H1 (cell line): ENCODE measurements at regions not wholly inside any gene's neighbourhood (a gene's known extent, or its start where the extent isn't known, plus 50 kb on each side); places are given as distances from the start of the nearest gene placed in this dataset.

Experiments used
- CTCF ChIA-PET: fragments of 300-600 bp; sonication (Branson Sonifier 250); formaldehyde crosslinking; loops from one replicate; lab custom pipeline; 2021; ENCODE audit not compliant: partially characterized antibody; lab: Charles Lee
- POLR2A ChIA-PET: fragments of 300-600 bp; sonication (Branson Sonifier 250); formaldehyde crosslinking; loops from one replicate; lab custom pipeline; 2021; ENCODE audit warnings: inconsistent platforms; ENCODE audit not compliant: partially characterized antibody; lab: Charles Lee
- DNase-seq, 2 experiments: peaks; one replicate each; pipeline versions ENCODE4 v3.0.0 to v3.0.0-alpha.2; 2010 to 2022; ENCODE audit warnings: low spot score in 2 of 2, low read depth in 1 of 2, mixed read lengths in 1 of 2
- FAIRE-seq: peaks from 2 replicates; lab custom pipeline; 2011; peaks lifted over from hg19 to GRCh38; lab: Jason Lieb, UNC
- H2AFZ ChIP-seq: 2 replicates; pipeline ENCODE4 v1.8.1; 2012; ENCODE audit warnings: low read length, inconsistent platforms
- H2AK5ac ChIP-seq: 2 replicates; pipeline ENCODE4 v1.6.1; 2013; ENCODE audit warnings: low read depth, low read length
- H2BK120ac ChIP-seq: replicated peaks from 2 replicates; pipeline ENCODE3; 2013; ENCODE audit warnings: low read depth, low read length, inconsistent platforms
- H2BK12ac ChIP-seq: 2 replicates; pipeline ENCODE4 v1.6.1; 2013; ENCODE audit warnings: low read depth, low read length
- H2BK15ac ChIP-seq: 2 replicates; pipeline ENCODE4 v1.6.1; 2013; ENCODE audit warnings: low read length
- H2BK20ac ChIP-seq: 2 replicates; pipeline ENCODE4 v1.6.1; 2013; ENCODE audit warnings: low read length
- H2BK5ac ChIP-seq: 2 replicates; pipeline ENCODE4 v1.6.1; 2013; ENCODE audit warnings: low read depth, low read length
- H3K14ac ChIP-seq: 2 replicates; pipeline ENCODE4 v1.6.1; 2013; ENCODE audit warnings: inconsistent platforms; ENCODE audit not compliant: insufficient read length
- H3K18ac ChIP-seq: 2 replicates; pipeline ENCODE4 v1.6.1; 2013; ENCODE audit warnings: low read length; ENCODE audit errors: extremely low read depth
- H3K23ac ChIP-seq: 2 replicates; pipeline ENCODE4 v1.6.1; 2013; ENCODE audit warnings: inconsistent platforms; ENCODE audit not compliant: insufficient read length
- H3K23me2 ChIP-seq: 2 replicates; pipeline ENCODE4 v1.6.1; 2013; ENCODE audit warnings: low read depth, low read length
- H3K27ac ChIP-seq: 2 replicates; pipeline ENCODE4 v1.6.1; 2011; ENCODE audit warnings: low read depth, low read length, inconsistent platforms
- H3K27me3 ChIP-seq, 4 experiments: replicated peaks in 1 of 4; 1 replicate in 1 of 4; 2 replicates in 3 of 4; pipeline versions ENCODE4 v1.6.1 to v1.8.1; 2011 to 2013; ENCODE audit warnings: low read length in 3 of 4, mild to moderate bottlenecking in 3 of 4, inconsistent platforms in 2 of 4, mixed read lengths in 2 of 4, moderate library complexity in 1 of 4; ENCODE audit not compliant: control insufficient read depth in 3 of 4, insufficient read depth in 3 of 4; ENCODE audit errors: extremely low read depth in 1 of 4
- H3K36me3 ChIP-seq, 4 experiments: 2 replicates each; pipeline versions ENCODE4 v1.6.1 to v1.8.1; 2011 to 2013; ENCODE audit warnings: mild to moderate bottlenecking in 4 of 4, low read length in 3 of 4, moderate library complexity in 2 of 4, control low read depth in 1 of 4, inconsistent platforms in 1 of 4; ENCODE audit not compliant: insufficient read depth in 4 of 4, control insufficient read depth in 2 of 4
- H3K4ac ChIP-seq: replicated peaks from 2 replicates; pipeline ENCODE3; 2013; ENCODE audit warnings: low read length, low read depth, mixed read lengths, inconsistent platforms; ENCODE audit not compliant: insufficient read length
- H3K4me1 ChIP-seq, 4 experiments: replicated peaks in 1 of 4; 1 replicate in 1 of 4; 2 replicates in 3 of 4; pipeline versions ENCODE4 v1.6.1 to v1.8.1; 2011 to 2013; ENCODE audit warnings: low read length in 3 of 4, inconsistent platforms in 2 of 4, mixed read lengths in 1 of 4; ENCODE audit not compliant: insufficient read depth in 4 of 4, control insufficient read depth in 3 of 4
- H3K4me2 ChIP-seq, 2 experiments: 2 replicates each; pipeline versions ENCODE4 v1.6.1 to v1.8.1; 2011 to 2013; ENCODE audit warnings: low read depth in 2 of 2, low read length in 2 of 2, control low read depth in 1 of 2, inconsistent platforms in 1 of 2, mild to moderate bottlenecking in 1 of 2; ENCODE audit not compliant: insufficient read depth in 1 of 2
- H3K4me3 ChIP-seq, 4 experiments: fragments of 200-600, 300-600 bp in 1 of 4; sonication (generic), shearing (Covaris generic), sonication (Bioruptor Twin) in 1 of 4; 2 replicates each; pipeline versions ENCODE4 v1.5.1 to v1.8.1; 2011 to 2016; ENCODE audit warnings: low read length in 4 of 4, low read depth in 3 of 4, control low read depth in 2 of 4, inconsistent platforms in 2 of 4, mild to moderate bottlenecking in 2 of 4, mixed read lengths in 1 of 4, moderate library complexity in 1 of 4; ENCODE audit not compliant: insufficient read depth in 2 of 4; ENCODE audit errors: extremely low read depth in 1 of 4
- H3K56ac ChIP-seq: replicated peaks from 2 replicates; pipeline ENCODE3; 2013; ENCODE audit warnings: low read depth, mild to moderate bottlenecking, mixed read lengths, low read length, inconsistent platforms; ENCODE audit not compliant: insufficient read length
- H3K79me1 ChIP-seq: 2 replicates; pipeline ENCODE4 v1.6.1; 2013; ENCODE audit warnings: low read depth, low read length, control low read depth
- H3K79me2 ChIP-seq, 2 experiments: 2 replicates each; pipeline versions ENCODE4 v1.6.1 to v1.8.1; 2012 to 2013; ENCODE audit warnings: low read length in 2 of 2, mild to moderate bottlenecking in 2 of 2, inconsistent platforms in 1 of 2; ENCODE audit not compliant: insufficient read depth in 2 of 2, control insufficient read depth in 1 of 2
- H3K9ac ChIP-seq, 4 experiments: replicated peaks in 1 of 4; 1 replicate in 1 of 4; 2 replicates in 3 of 4; pipeline versions ENCODE4 v1.6.1 to v1.8.1; 2011 to 2013; ENCODE audit warnings: low read depth in 3 of 4, low read length in 3 of 4, control low read depth in 2 of 4, mild to moderate bottlenecking in 2 of 4, moderate library complexity in 2 of 4, inconsistent platforms in 1 of 4; ENCODE audit errors: extremely low read depth in 1 of 4
- H3K9me3 ChIP-seq, 2 experiments: 2 replicates each; pipeline versions ENCODE4 v1.6.1 to v1.8.1; 2012 to 2013; ENCODE audit warnings: mild to moderate bottlenecking in 2 of 2, moderate library complexity in 2 of 2, control low read depth in 1 of 2, inconsistent platforms in 1 of 2, low read depth in 1 of 2, low read length in 1 of 2, mixed read lengths in 1 of 2; ENCODE audit not compliant: insufficient read depth in 2 of 2
- H4K20me1 ChIP-seq, 2 experiments: replicated peaks in 1 of 2; 2 replicates each; pipeline versions ENCODE3 to v1.8.1; 2011 to 2013; ENCODE audit warnings: inconsistent platforms in 2 of 2, low read length in 2 of 2, mild to moderate bottlenecking in 1 of 2; ENCODE audit not compliant: insufficient read depth in 2 of 2, control insufficient read depth in 1 of 2
- H4K5ac ChIP-seq: 2 replicates; pipeline ENCODE4 v1.6.1; 2013; ENCODE audit warnings: low read length, low read depth, mixed read lengths, inconsistent platforms; ENCODE audit not compliant: insufficient read length
- H4K8ac ChIP-seq: 2 replicates; pipeline ENCODE4 v1.8.0; 2013; ENCODE audit warnings: mild to moderate bottlenecking, moderate library complexity, low read length, inconsistent platforms; ENCODE audit not compliant: insufficient read depth; ENCODE audit errors: extremely low read depth
- H4K91ac ChIP-seq: replicated peaks from 2 replicates; pipeline ENCODE3; 2013; ENCODE audit warnings: low read length, mixed read lengths, inconsistent platforms; ENCODE audit not compliant: insufficient read length
- BACH1 ChIP-seq: IDR thresholded peaks from 2 replicates; pipeline ENCODE4 v1.6.1; 2012; ENCODE audit warnings: low read length, improper control_type of control experiment
- GTF2F1 ChIP-seq: IDR thresholded peaks from 2 replicates; pipeline ENCODE4 v1.6.1; 2012; ENCODE audit warnings: low read depth, low read length, improper control_type of control experiment, borderline replicate concordance
- HDAC2 ChIP-seq, 2 experiments: fragments of 300-600 bp in 1 of 2; sonication (generic) in 1 of 2; IDR thresholded peaks; 2 replicates each; pipeline ENCODE4 v1.6.1; 2011 to 2012; ENCODE audit warnings: low read depth in 2 of 2, low read length in 2 of 2, mild to moderate bottlenecking in 2 of 2, moderate library complexity in 2 of 2, borderline replicate concordance in 1 of 2, inconsistent platforms in 1 of 2
- POLR2AphosphoS5 ChIP-seq: IDR thresholded peaks from 2 replicates; pipeline ENCODE4 v1.6.1; 2011; ENCODE audit warnings: low read depth, low read length
- POU5F1 ChIP-seq: IDR thresholded peaks from 2 replicates; pipeline ENCODE4 v1.6.1; 2011; ENCODE audit warnings: low read depth, mild to moderate bottlenecking, low read length, moderate library complexity
- RXRA ChIP-seq: IDR thresholded peaks from 2 replicates; pipeline ENCODE4 v1.6.1; 2011; ENCODE audit warnings: low read depth, mild to moderate bottlenecking, low read length, moderate library complexity; ENCODE audit not compliant: insufficient read depth
- SIRT6 ChIP-seq: IDR thresholded peaks from one replicate; pipeline ENCODE4 v1.7.1; 2012; ENCODE audit warnings: low read length, inconsistent platforms
- TBP ChIP-seq: IDR thresholded peaks from 2 replicates; pipeline ENCODE4 v1.6.1; 2011; ENCODE audit warnings: low read depth, low read length, improper control_type of control experiment
- WGBS, 2 experiments: shearing (Covaris generic) in 1 of 2; methylation state at CpG; one replicate each; pipeline versions ENCODE4 v1.1.6 to v1.1.7; 2013 to 2015; ENCODE audit warnings: low lambda C conversion rate in 2 of 2, mixed read lengths in 2 of 2, inconsistent platforms in 1 of 2, low coverage in 1 of 2, missing lambda C conversion rate in 1 of 2; ENCODE audit not compliant: insufficient replicate concordance in 2 of 2, insufficient coverage in 1 of 2, insufficient read length in 1 of 2; ENCODE audit errors: extremely low coverage in 1 of 2, missing lambda C conversion rate in 1 of 2; 5-methylcytosine and 5-hydroxymethylcytosine counted together

- TF ChIP-seq RXRA (no peak), GTF2F1 (no peak), SIRT6 (no peak), HDAC2 (IDR thresholded peaks at IDR 0.05; ENCODE audit: borderline replicate concordance in 1 of 2, low read depth in 2 of 2, low read length in 2 of 2) (no peak), POU5F1 (no peak), TBP (no peak), POLR2AphosphoS5 (no peak), BACH1 (no peak)
Measured at GRCh38 chr1:189409774-189410173, 1067.9 kb downstream of the BRINP3 start.

More at GRCh38 chr1:189409774-189410173, 1067.9 kb downstream of the BRINP3 start:
- Histone ChIP-seq H2BK12ac (no peak overlapping the region), H3K27ac (no peak overlapping the region), H4K8ac (no peak overlapping the region), H3K9me3 (peaks cover 6% of the 10 kb centered on the region in 2 experiments), H2BK20ac (no peak overlapping the region), H2BK5ac (no peak overlapping the region), H3K4ac (no peak overlapping the region), H2AK5ac (no peak overlapping the region), H3K56ac (no peak overlapping the region), H4K5ac (no peak overlapping the region), H3K23me2 (no peaks in the 10 kb centered on the region), H3K4me2 (no peak overlapping the region), H3K18ac (no peak overlapping the region), H2AFZ (no peak overlapping the region), H3K27me3 (no peaks in the 10 kb centered on the region), H3K79me2 (no peaks in the 10 kb centered on the region), H3K4me1 (peaks cover 0 to 4% (median 2%) of the 10 kb centered on the region in 4 experiments; a peak in 5 of 7 replicates), H4K20me1 (no peaks in the 10 kb centered on the region), H4K91ac (no peak overlapping the region), H3K14ac (no peak overlapping the region), H3K36me3 (no peaks in the 10 kb centered on the region), H3K23ac (no peak overlapping the region), H3K9ac (no peak overlapping the region), H2BK15ac (no peak overlapping the region), H2BK120ac (no peak overlapping the region), H3K4me3 (no peak overlapping the region), H3K79me1 (no peaks in the 10 kb centered on the region)
- ChIA-PET POLR2A (no interaction called here), CTCF (interaction anchor here (0.6 to 1.3 kb wide), 4 partner anchors 9 to 34 kb away, joined by 3 to 5 read pairs (median 4); no protein-coding TSS in a partner anchor)
- DNase-seq, result no peak
- FAIRE-seq, result no peak
- 93% methylated on average over 3 of the region's 3 CpGs; no CpG with 5 or more reads in 1 of the 2 experiments for WGBS, 2 experiments
